Brain microvascular endothelial cell (primary cell): ENCODE measurements at regions not wholly inside any gene's neighbourhood (a gene's known extent, or its start where the extent isn't known, plus 50 kb on each side); places are given as distances from the start of the nearest gene placed in this dataset.

Experiments
- DNase-seq: peaks from one replicate; pipeline ENCODE4 v3.0.0-alpha.2; 2020
- H3K27ac ChIP-seq: fragments of 250-450 bp; sonication (Bioruptor Pico); 2 replicates; pipeline ENCODE4 v1.5.1; 2020; ENCODE audit warnings: mild to moderate bottlenecking, moderate library complexity
- H3K27me3 ChIP-seq: fragments of 250-450 bp; sonication (Bioruptor Pico); replicated peaks from 2 replicates; pipeline ENCODE4 v1.5.1; 2020; ENCODE audit warnings: mild to moderate bottlenecking
- H3K36me3 ChIP-seq: fragments of 250-450 bp; sonication (Bioruptor Pico); replicated peaks from 2 replicates; pipeline ENCODE4 v1.5.1; 2020; ENCODE audit warnings: mild to moderate bottlenecking
- H3K4me3 ChIP-seq: 2 replicates; pipeline ENCODE4 v1.5.1; 2011; ENCODE audit warnings: low read depth, mild to moderate bottlenecking, control low read depth, low read length, moderate library complexity
- CTCF ChIP-seq: IDR thresholded peaks from 2 replicates; pipeline ENCODE4 v1.5.1; 2011; ENCODE audit warnings: low read depth, mild to moderate bottlenecking, moderate library complexity, low read length, control low read depth, inconsistent platforms; ENCODE audit errors: missing control alignments
- in situ Hi-C: cut with HindIII; loops from 2 replicates; pipeline ENCODE4 v1.10.0; 2017; ENCODE audit warnings: low sequenced_read_pairs, low pct_ligation_motif_present

- Histone ChIP-seq H3K36me3 (no peaks in the 10 kb centered on the region), H3K27me3 (no peaks in the 10 kb centered on the region), H3K4me3 (no peak overlapping the region), H3K27ac (no peak overlapping the region)
- no peak for DNase-seq
- in situ Hi-C loops = no loop called here
- no peak for TF ChIP-seq CTCF
Measured at GRCh38 chr15:81851757-81852156, 194.1 kb downstream of the MEX3B start.

GRCh38 chr15:81851325-81851724 is 194.5 kb downstream of the MEX3B start:
- DNase-seq = no peak
- Histone ChIP-seq H3K4me3 (no peak overlapping the region), H3K27me3 (no peaks in the 10 kb centered on the region), H3K36me3 (no peaks in the 10 kb centered on the region), H3K27ac (no peak overlapping the region)
- in situ Hi-C loops = no loop called here
- no peak for TF ChIP-seq CTCF

- H3K4me3 ChIP-seq = no peak overlapping the region
- DNase-seq = no peak
- no peak for TF ChIP-seq CTCF
- H3K36me3 ChIP-seq = no peaks in the 10 kb centered on the region
- no peaks in the 10 kb centered on the region for H3K27me3 ChIP-seq
- in situ Hi-C loops = no loop called here
- H3K27ac ChIP-seq = no peak overlapping the region
Measured at GRCh38 chr15:81849289-81849688, 196.5 kb downstream of the MEX3B start.

- TF ChIP-seq CTCF = no peak
- DNase-seq = no peak
- in situ Hi-C loops = no loop called here
Measured at GRCh38 chr15:81848701-81849100, 197.1 kb downstream of the MEX3B start.

GRCh38 chr15:81843757-81844407 is 201.9 kb downstream of the MEX3B start:
- H3K27ac ChIP-seq = no peak overlapping the region

More at GRCh38 chr15:81848701-81849100, 197.1 kb downstream of the MEX3B start:
- Histone ChIP-seq H3K27ac (no peak overlapping the region), H3K27me3 (no peaks in the 10 kb centered on the region), H3K4me3 (no peak overlapping the region), H3K36me3 (no peaks in the 10 kb centered on the region)

More at GRCh38 chr15:81843757-81844407, 201.9 kb downstream of the MEX3B start:
- Histone ChIP-seq H3K36me3 (no peaks in the 10 kb centered on the region), H3K4me3 (no peak overlapping the region), H3K27me3 (no peaks in the 10 kb centered on the region)
- no peak for TF ChIP-seq CTCF
- DNase-seq = no peak
- in situ Hi-C loops = no loop called here
